Cardiac muscle cell (in vitro differentiated cells and primary cell): ENCODE measurements at regions not wholly inside any gene's neighbourhood (a gene's known extent, or its start where the extent isn't known, plus 50 kb on each side); places are given as distances from the start of the nearest gene placed in this dataset.
"Not testable (repeated sequence)": the region's sequence is repeated elsewhere in the genome, so short reads cannot be mapped to it uniquely, and the experiment has no call there.

Experiments used
- DNase-seq, 2 donors: peaks; one replicate each; pipeline versions ENCODE4 v3.0.0 to v3.0.0-alpha.2; 2010 to 2017; ENCODE audit warnings: low read depth in 1 of 2, low spot score in 1 of 2
- H3K27ac ChIP-seq: fragments of 200-600 bp; sonication (generic); 2 replicates; pipeline ENCODE4 v1.5.1; 2016
- H3K27me3 ChIP-seq: fragments of 200-600 bp; sonication (generic); 2 replicates; pipeline ENCODE4 v1.6.0; 2016; ENCODE audit warnings: control low read depth
- H3K36me3 ChIP-seq: fragments of 200-600 bp; sonication (generic); 2 replicates; pipeline ENCODE4 v1.5.1; 2016; ENCODE audit warnings: control low read depth
- H3K4me1 ChIP-seq: fragments of 200-600 bp; sonication (generic); 2 replicates; pipeline ENCODE4 v1.8.1; 2017; ENCODE audit warnings: low read depth, mild to moderate bottlenecking, mixed run types
- H3K4me3 ChIP-seq: fragments of 200-600 bp; sonication (generic); 2 replicates; pipeline ENCODE4 v1.5.1; 2016; ENCODE audit warnings: mild to moderate bottlenecking
- H3K9me3 ChIP-seq: fragments of 200-600 bp; sonication (generic); 2 replicates; pipeline ENCODE4 v1.5.1; 2017; ENCODE audit warnings: low read depth, mild to moderate bottlenecking, control low read depth
- CTCF ChIP-seq: IDR thresholded peaks from 2 replicates; pipeline ENCODE4 v1.5.1; 2012; ENCODE audit warnings: low read depth, mild to moderate bottlenecking, low read length

GRCh38 chr2:49857371-49858112 lies 703.2 kb upstream of the FSHR start:
- no peak for TF ChIP-seq CTCF
- H3K36me3 ChIP-seq, result no peaks in the 10 kb centered on the region
- DNase-seq, result no peak
- no peak overlapping the region for H3K27ac ChIP-seq
- H3K4me1 ChIP-seq, result peaks cover 19% of the 10 kb centered on the region
- no peak overlapping the region for H3K4me3 ChIP-seq
- H3K27me3 ChIP-seq, result no peaks in the 10 kb centered on the region
- H3K9me3 ChIP-seq, result no peaks in the 10 kb centered on the region

GRCh38 chr2:49845671-49846070 lies 691.4 kb upstream of the FSHR start:
- H3K27ac ChIP-seq, result peak overlapping the region; percentile 8
- H3K9me3 ChIP-seq, result no peaks in the 10 kb centered on the region
- H3K27me3 ChIP-seq, result no peaks in the 10 kb centered on the region
- peaks cover 10% of the 10 kb centered on the region for H3K4me1 ChIP-seq
- no peak for DNase-seq
- no peak for TF ChIP-seq CTCF
- H3K36me3 ChIP-seq, result no peaks in the 10 kb centered on the region
- no peak overlapping the region for H3K4me3 ChIP-seq

- Histone ChIP-seq H3K27me3 (no peaks in the 10 kb centered on the region), H3K27ac (no peak overlapping the region), H3K4me3 (no peak overlapping the region), H3K9me3 (no peaks in the 10 kb centered on the region), H3K36me3 (no peaks in the 10 kb centered on the region), H3K4me1 (peaks cover 13% of the 10 kb centered on the region)
- no peak for DNase-seq
- TF ChIP-seq CTCF, result no peak
These were observed 690.7 kb upstream of the FSHR start for GRCh38 chr2:49845021-49845420.

- DNase-seq, H3K9me3 ChIP-seq, H3K36me3 ChIP-seq, H3K27ac ChIP-seq, H3K27me3 ChIP-seq, H3K4me3 ChIP-seq: not testable (repeated sequence)
- H3K4me1 ChIP-seq, result peaks cover 13% of the 10 kb centered on the region
These were observed 689.8 kb upstream of the FSHR start for GRCh38 chr2:49844113-49844512.

- TF ChIP-seq CTCF, result no peak
- Histone ChIP-seq H3K27ac (no peak overlapping the region), H3K4me3 (no peak overlapping the region), H3K27me3 (no peaks in the 10 kb centered on the region), H3K4me1 (peaks cover 20% of the 10 kb centered on the region), H3K36me3 (no peaks in the 10 kb centered on the region), H3K9me3 (no peaks in the 10 kb centered on the region)
- no peak for DNase-seq
These were observed 689.0 kb upstream of the FSHR start for GRCh38 chr2:49843314-49843713.

- Histone ChIP-seq H3K27me3 (no peaks in the 10 kb centered on the region), H3K4me1 (peaks cover 43% of the 10 kb centered on the region), H3K4me3 (no peak overlapping the region), H3K9me3 (no peaks in the 10 kb centered on the region), H3K27ac (peak overlapping the region; percentile 42), H3K36me3 (no peaks in the 10 kb centered on the region)
- no peak for DNase-seq
- no peak for TF ChIP-seq CTCF
These were observed 686.2 kb upstream of the FSHR start for GRCh38 chr2:49840428-49840975.
